H1 (cell line): ENCODE measurements at regions not wholly inside any gene's neighbourhood (a gene's known extent, or its start where the extent isn't known, plus 50 kb on each side); places are given as distances from the start of the nearest gene placed in this dataset.

Experiments
- CBX5 ChIP-seq: fragments of 300-800, 300-1000 bp; sonication (generic); IDR thresholded peaks from 2 replicates; pipeline ENCODE4 v1.7.1; 2016; ENCODE audit warnings: antibody characterized with exemption, low read length, low read depth
- CEBPB ChIP-seq: IDR thresholded peaks from 2 replicates; pipeline ENCODE4 v1.6.1; 2012; ENCODE audit warnings: low read depth, low read length
- CHD2 ChIP-seq: IDR thresholded peaks from 2 replicates; pipeline ENCODE4 v1.6.1; 2012; ENCODE audit warnings: low read length, improper control_type of control experiment
- GABPA ChIP-seq: IDR thresholded peaks from 2 replicates; pipeline ENCODE4 v1.6.1; 2011; ENCODE audit warnings: mild to moderate bottlenecking, low read length, moderate library complexity, borderline replicate concordance; ENCODE audit not compliant: insufficient read depth
- NRF1 ChIP-seq: IDR thresholded peaks from 2 replicates; pipeline ENCODE4 v1.6.1; 2011; ENCODE audit warnings: mild to moderate bottlenecking, low read depth, low read length, improper control_type of control experiment
- POLR2A ChIP-seq, 2 experiments: IDR thresholded peaks; 1 replicate in 1 of 2; 2 replicates in 1 of 2; pipeline ENCODE4 v1.6.1; 2011; ENCODE audit warnings: low read depth in 2 of 2, low read length in 2 of 2, mild to moderate bottlenecking in 2 of 2; ENCODE audit errors: control extremely low read depth in 1 of 2
- POU5F1 ChIP-seq: IDR thresholded peaks from 2 replicates; pipeline ENCODE4 v1.6.1; 2011; ENCODE audit warnings: low read depth, mild to moderate bottlenecking, low read length, moderate library complexity
- RFX5 ChIP-seq: IDR thresholded peaks from 2 replicates; pipeline ENCODE4 v1.6.1; 2011; ENCODE audit warnings: low read depth, low read length, improper control_type of control experiment, borderline replicate concordance
- SAP30 ChIP-seq: fragments of 300-600 bp; sonication (generic); IDR thresholded peaks from 2 replicates; pipeline ENCODE4 v1.7.1; 2012; ENCODE audit warnings: low read length, moderate library complexity, mild to moderate bottlenecking, inconsistent platforms; ENCODE audit not compliant: insufficient read depth, insufficient replicate concordance
- SIN3A ChIP-seq, 2 experiments: IDR thresholded peaks in 1 of 2; conservative IDR thresholded peaks in 1 of 2; 2 replicates each; pipeline ENCODE4 v1.6.1; 2011 to 2012; ENCODE audit warnings: low read length in 2 of 2, improper control_type of control experiment in 1 of 2, low read depth in 1 of 2, mild to moderate bottlenecking in 1 of 2
- SP2 ChIP-seq: IDR thresholded peaks from 2 replicates; pipeline ENCODE4 v1.6.1; 2012; ENCODE audit warnings: mild to moderate bottlenecking, low read length, inconsistent platforms
- SP4 ChIP-seq: IDR thresholded peaks from 2 replicates; pipeline ENCODE4 v1.6.1; 2012; ENCODE audit warnings: low read length, inconsistent platforms
- TAF1 ChIP-seq: IDR thresholded peaks from 2 replicates; pipeline ENCODE4 v1.6.1; 2011; ENCODE audit warnings: mild to moderate bottlenecking, low read depth, low read length
- TAF7 ChIP-seq: optimal IDR thresholded peaks from 2 replicates; pipeline ENCODE3; 2011; ENCODE audit warnings: low read depth, mild to moderate bottlenecking, inconsistent platforms, low read length, moderate library complexity, borderline replicate concordance

GRCh38 chr13:108077284-108077683, 138.1 kb downstream of the LIG4 start (continued):
- TF ChIP-seq CBX5 (no peak), CHD2 (no peak), TAF7 (no peak), SP4 (no peak), POU5F1 (no peak), SP2 (no peak), GABPA (no peak), NRF1 (no peak), CEBPB (no peak), TAF1 (no peak), POLR2A (IDR thresholded peaks at IDR 0.05; ENCODE audit: control extremely low read depth in 1 of 2, low read depth in 2 of 2, low read length in 2 of 2) (no peak), SIN3A (conservative IDR thresholded peaks at IDR 0.05 in 1 of 2, IDR thresholded peaks at IDR 0.05 in 1 of 2; ENCODE audit: low read depth in 1 of 2, low read length in 2 of 2) (no peak), SAP30 (no peak), RFX5 (no peak)
